ENCODE measurements at regions not wholly inside any gene's neighbourhood (a gene's known extent, or its start where the extent isn't known, plus 50 kb on each side); places are given as distances from the start of the nearest gene placed in this dataset.

DNA sequence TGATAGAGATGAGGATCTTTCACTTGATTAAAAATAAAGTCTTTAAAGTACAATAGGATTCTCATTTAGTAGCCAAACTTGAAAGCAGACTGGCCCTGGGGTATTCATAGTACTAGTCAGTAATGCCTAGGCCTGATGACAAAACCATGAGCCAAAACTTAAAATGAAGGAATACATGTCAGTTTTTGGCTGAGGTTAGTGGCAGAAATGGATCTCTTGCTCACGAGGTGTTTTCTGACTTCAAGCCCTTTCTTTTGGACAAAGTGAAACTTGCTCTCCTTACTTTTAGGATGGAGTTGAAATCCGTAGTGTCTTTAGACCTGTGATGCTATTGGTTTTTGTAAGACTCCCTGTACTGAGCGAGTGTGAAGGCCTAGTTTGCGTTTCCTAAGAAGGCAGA is 157.7 kb downstream of the CCNG2 start:
- TF ChIP-seq EGR1 (IDR thresholded peaks at IDR 0.05) (no peak), FOXM1 (IDR thresholded peaks at IDR 0.05; ENCODE audit: borderline replicate concordance, low read depth) (no peak), TCF12 (IDR thresholded peaks at IDR 0.05; ENCODE audit: low read depth) (no peak), NFIC (IDR thresholded peaks at IDR 0.05) (no peak), TEAD4 (IDR thresholded peaks at IDR 0.05) (no peak), RAD21 (IDR thresholded peaks at IDR 0.05; ENCODE audit: low read depth) (no peak)
- TF ChIP-seq, protein P1, sequence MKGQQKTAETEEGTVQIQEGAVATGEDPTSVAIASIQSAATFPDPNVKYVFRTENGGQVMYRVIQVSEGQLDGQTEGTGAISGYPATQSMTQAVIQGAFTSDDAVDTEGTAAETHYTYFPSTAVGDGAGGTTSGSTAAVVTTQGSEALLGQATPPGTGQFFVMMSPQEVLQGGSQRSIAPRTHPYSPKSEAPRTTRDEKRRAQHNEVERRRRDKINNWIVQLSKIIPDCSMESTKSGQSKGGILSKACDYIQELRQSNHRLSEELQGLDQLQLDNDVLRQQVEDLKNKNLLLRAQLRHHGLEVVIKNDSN (IDR thresholded peaks at IDR 0.05) = no peak

DNA sequence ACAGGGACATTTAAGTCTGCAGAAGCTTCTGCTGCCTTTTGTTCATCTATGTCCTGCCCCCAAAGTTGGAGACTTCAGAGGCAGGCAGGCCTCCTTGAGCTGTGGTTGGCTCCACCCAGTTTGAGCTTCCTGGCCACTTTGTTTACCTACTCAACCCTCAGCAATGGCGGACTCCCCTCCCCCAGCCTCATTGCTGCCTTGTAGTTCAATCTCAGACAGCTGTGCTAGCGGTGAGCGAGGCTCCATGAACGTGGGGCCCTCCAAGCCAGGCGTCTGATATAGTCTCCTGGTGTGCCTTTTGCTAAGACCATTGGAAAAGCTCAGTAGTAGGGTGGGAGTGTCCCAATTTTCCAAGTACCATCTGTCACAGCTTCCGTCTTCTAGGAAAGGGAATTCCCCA is 170.1 kb downstream of the CCNG2 start:
- no peak for TF ChIP-seq RAD21 (IDR thresholded peaks at IDR 0.05; ENCODE audit: low read depth)
- TF ChIP-seq, protein P2, sequence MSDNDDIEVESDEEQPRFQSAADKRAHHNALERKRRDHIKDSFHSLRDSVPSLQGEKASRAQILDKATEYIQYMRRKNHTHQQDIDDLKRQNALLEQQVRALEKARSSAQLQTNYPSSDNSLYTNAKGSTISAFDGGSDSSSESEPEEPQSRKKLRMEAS (IDR thresholded peaks at IDR 0.05) = no peak
- TF ChIP-seq FOXM1 (IDR thresholded peaks at IDR 0.05; ENCODE audit: borderline replicate concordance, low read depth) = no peak
- TF ChIP-seq EGR1 (IDR thresholded peaks at IDR 0.05) = no peak
- TF ChIP-seq, protein P1 (IDR thresholded peaks at IDR 0.05) = no peak
- TF ChIP-seq NFIC (IDR thresholded peaks at IDR 0.05) = no peak
- TF ChIP-seq, protein P3, sequence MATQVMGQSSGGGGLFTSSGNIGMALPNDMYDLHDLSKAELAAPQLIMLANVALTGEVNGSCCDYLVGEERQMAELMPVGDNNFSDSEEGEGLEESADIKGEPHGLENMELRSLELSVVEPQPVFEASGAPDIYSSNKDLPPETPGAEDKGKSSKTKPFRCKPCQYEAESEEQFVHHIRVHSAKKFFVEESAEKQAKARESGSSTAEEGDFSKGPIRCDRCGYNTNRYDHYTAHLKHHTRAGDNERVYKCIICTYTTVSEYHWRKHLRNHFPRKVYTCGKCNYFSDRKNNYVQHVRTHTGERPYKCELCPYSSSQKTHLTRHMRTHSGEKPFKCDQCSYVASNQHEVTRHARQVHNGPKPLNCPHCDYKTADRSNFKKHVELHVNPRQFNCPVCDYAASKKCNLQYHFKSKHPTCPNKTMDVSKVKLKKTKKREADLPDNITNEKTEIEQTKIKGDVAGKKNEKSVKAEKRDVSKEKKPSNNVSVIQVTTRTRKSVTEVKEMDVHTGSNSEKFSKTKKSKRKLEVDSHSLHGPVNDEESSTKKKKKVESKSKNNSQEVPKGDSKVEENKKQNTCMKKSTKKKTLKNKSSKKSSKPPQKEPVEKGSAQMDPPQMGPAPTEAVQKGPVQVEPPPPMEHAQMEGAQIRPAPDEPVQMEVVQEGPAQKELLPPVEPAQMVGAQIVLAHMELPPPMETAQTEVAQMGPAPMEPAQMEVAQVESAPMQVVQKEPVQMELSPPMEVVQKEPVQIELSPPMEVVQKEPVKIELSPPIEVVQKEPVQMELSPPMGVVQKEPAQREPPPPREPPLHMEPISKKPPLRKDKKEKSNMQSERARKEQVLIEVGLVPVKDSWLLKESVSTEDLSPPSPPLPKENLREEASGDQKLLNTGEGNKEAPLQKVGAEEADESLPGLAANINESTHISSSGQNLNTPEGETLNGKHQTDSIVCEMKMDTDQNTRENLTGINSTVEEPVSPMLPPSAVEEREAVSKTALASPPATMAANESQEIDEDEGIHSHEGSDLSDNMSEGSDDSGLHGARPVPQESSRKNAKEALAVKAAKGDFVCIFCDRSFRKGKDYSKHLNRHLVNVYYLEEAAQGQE (IDR thresholded peaks at IDR 0.05; ENCODE audit: low read depth) = no peak
- no peak for TF ChIP-seq CREB1 (IDR thresholded peaks at IDR 0.05; ENCODE audit: low read depth)
- TF ChIP-seq YY1 (IDR thresholded peaks at IDR 0.05; ENCODE audit: low read depth) = no peak

DNA sequence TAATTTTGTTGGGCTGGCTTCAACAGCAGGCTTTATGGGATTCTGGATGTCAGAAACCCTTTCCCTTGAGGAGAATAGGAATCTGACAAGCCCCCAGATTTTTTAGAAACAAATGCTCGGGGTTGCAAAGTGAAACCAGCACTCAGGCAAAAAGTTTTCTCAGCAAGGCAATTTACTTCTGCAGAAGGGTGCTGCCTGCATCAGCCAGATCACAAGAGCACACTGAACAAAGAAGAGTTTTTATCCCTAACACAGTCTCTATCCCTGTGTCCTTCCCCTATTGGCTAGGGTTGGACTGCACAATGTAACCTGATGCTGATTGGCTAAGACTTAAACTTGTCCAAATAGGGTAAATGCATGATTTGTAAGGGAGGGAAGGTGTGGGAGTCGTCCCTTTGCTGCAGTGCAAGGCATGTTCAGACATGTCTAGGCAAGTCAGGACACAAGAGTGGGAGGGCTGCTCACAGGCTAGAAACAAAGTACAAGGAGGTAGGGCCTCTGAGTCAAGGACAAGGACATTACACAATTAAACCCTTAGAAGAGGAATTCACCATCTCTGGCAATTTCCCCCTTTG is 175.8 kb downstream of the CCNG2 start:
- TF ChIP-seq TEAD4 (IDR thresholded peaks at IDR 0.05) (no peak), TCF12 (IDR thresholded peaks at IDR 0.05; ENCODE audit: low read depth) (no peak), EP300 (IDR thresholded peaks at IDR 0.05; ENCODE audit: borderline replicate concordance) (no peak), ZBTB7A (IDR thresholded peaks at IDR 0.05; ENCODE audit: low read depth) (no peak), NFIC (IDR thresholded peaks at IDR 0.05) (no peak), CREB1 (IDR thresholded peaks at IDR 0.05; ENCODE audit: low read depth) (no peak), YY1 (IDR thresholded peaks at IDR 0.05; ENCODE audit: low read depth) (no peak), RAD21 (IDR thresholded peaks at IDR 0.05; ENCODE audit: low read depth) (no peak), FOXM1 (IDR thresholded peaks at IDR 0.05; ENCODE audit: borderline replicate concordance, low read depth) (no peak), CEBPB (IDR thresholded peaks at IDR 0.05) (no peak)
- TF ChIP-seq, protein P2 (IDR thresholded peaks at IDR 0.05) = no peak

DNA sequence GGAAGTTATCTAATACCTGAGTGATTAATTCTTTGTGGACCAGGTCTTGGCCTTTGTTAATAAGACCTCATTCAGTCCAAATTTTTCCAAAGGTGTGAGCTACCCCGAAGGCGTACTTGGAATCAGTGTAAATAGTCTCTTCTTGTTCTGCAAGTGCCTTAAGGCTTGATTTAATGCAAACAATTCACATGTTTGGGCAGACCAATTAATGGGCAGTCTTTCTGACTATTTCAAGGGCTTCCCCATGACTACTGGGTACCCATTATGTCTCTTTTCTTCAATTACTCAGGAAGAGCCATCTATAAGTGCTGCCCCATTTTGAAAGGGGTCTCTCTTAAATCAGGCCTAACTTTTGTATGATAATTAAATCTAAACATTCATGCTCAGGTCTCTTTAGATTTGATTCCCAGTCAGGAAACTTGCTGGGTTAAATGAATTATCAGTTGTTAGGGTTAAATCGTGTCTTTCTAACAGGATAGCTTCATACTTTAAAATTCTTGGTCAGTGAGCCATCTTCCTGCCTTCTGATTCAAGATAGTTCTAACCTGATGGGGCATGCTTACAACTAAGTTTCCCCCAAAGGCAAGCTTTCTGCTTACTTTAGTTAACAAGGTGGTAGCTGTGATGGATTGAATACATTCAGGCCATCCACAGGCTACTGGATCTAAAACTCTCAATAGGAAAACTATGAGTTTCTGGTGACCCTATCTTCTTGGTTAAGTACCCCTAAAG is 179.6 kb downstream of the CCNG2 start:
- TF ChIP-seq, protein P3 (IDR thresholded peaks at IDR 0.05; ENCODE audit: low read depth) = no peak
- no peak for TF ChIP-seq NFIC (IDR thresholded peaks at IDR 0.05)
- TF ChIP-seq CEBPB (IDR thresholded peaks at IDR 0.05) = no peak
- no peak for TF ChIP-seq CREB1 (IDR thresholded peaks at IDR 0.05; ENCODE audit: low read depth)
- TF ChIP-seq FOXM1 (IDR thresholded peaks at IDR 0.05; ENCODE audit: borderline replicate concordance, low read depth) = no peak
- TF ChIP-seq, protein P1 (IDR thresholded peaks at IDR 0.05) = no peak
- TF ChIP-seq TEAD4 (IDR thresholded peaks at IDR 0.05) = no peak
- TF ChIP-seq EGR1 (IDR thresholded peaks at IDR 0.05) = no peak
- TF ChIP-seq RAD21 (IDR thresholded peaks at IDR 0.05; ENCODE audit: low read depth) = no peak
- TF ChIP-seq EP300 (IDR thresholded peaks at IDR 0.05; ENCODE audit: borderline replicate concordance) = no peak
- no peak for TF ChIP-seq TCF12 (IDR thresholded peaks at IDR 0.05; ENCODE audit: low read depth)
- TF ChIP-seq TAF1 (IDR thresholded peaks at IDR 0.05; ENCODE audit: low read depth) = no peak
- no peak for TF ChIP-seq ZBTB7A (IDR thresholded peaks at IDR 0.05; ENCODE audit: low read depth)
- TF ChIP-seq, protein P2 (IDR thresholded peaks at IDR 0.05) = no peak
- no peak for TF ChIP-seq YY1 (IDR thresholded peaks at IDR 0.05; ENCODE audit: low read depth)
